ENCODE measurements at regions not wholly inside any gene's neighbourhood (a gene's known extent, or its start where the extent isn't known, plus 50 kb on each side); places are given as distances from the start of the nearest gene placed in this dataset.

DNA sequence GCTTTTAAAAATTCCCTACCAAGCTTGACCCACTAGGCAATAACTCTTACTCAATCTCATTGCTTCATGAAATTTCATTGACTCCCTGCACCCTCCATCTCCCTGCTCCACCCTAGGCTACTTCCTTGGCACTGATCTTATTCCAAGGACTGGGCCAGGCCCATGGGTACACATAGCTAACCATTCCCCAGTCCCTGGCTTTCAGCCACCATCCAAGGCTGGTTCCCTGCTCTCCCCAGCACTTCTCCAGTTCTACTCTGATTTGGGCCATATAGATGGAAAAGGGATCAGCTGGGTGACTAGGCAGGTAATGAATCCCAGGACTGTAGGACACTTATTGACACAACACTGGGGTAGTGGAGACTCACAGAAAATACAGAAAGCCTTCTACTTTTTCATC is 88.1 kb upstream of the NEO1 start:
- no peak for DNase-seq (ENCODE audit: insufficient read length, low spot score, missing footprints)
- no peaks in the 10 kb centered on the region for H4K20me1 ChIP-seq (ENCODE audit: insufficient read depth, low read length)
- no peaks in the 10 kb centered on the region for H3K9me3 ChIP-seq (ENCODE audit: low read depth, low read length)
- H3K27me3 ChIP-seq (ENCODE audit: insufficient read depth, low read length): no peaks in the 10 kb centered on the region
- H3K27ac ChIP-seq (ENCODE audit: low read depth, low read length): no peak overlapping the region
- no peaks in the 10 kb centered on the region for H3K79me2 ChIP-seq (ENCODE audit: insufficient read depth, low read length)
- no peaks in the 10 kb centered on the region for H3K4me1 ChIP-seq (ENCODE audit: insufficient read depth, low read length)
- H3K36me3 ChIP-seq (ENCODE audit: insufficient read depth, low read length): no peaks in the 10 kb centered on the region
- no peak overlapping the region for H3K4me3 ChIP-seq (ENCODE audit: insufficient read depth, low read length)
- TF ChIP-seq, protein P1, sequence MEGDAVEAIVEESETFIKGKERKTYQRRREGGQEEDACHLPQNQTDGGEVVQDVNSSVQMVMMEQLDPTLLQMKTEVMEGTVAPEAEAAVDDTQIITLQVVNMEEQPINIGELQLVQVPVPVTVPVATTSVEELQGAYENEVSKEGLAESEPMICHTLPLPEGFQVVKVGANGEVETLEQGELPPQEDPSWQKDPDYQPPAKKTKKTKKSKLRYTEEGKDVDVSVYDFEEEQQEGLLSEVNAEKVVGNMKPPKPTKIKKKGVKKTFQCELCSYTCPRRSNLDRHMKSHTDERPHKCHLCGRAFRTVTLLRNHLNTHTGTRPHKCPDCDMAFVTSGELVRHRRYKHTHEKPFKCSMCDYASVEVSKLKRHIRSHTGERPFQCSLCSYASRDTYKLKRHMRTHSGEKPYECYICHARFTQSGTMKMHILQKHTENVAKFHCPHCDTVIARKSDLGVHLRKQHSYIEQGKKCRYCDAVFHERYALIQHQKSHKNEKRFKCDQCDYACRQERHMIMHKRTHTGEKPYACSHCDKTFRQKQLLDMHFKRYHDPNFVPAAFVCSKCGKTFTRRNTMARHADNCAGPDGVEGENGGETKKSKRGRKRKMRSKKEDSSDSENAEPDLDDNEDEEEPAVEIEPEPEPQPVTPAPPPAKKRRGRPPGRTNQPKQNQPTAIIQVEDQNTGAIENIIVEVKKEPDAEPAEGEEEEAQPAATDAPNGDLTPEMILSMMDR (IDR thresholded peaks at IDR 0.05; ENCODE audit: extremely low read depth, low read depth, low read length): no peak
- H2AFZ ChIP-seq (ENCODE audit: low read length): no peak overlapping the region
- no peak overlapping the region for H3K4me2 ChIP-seq (ENCODE audit: insufficient read depth, low read length)

DNA sequence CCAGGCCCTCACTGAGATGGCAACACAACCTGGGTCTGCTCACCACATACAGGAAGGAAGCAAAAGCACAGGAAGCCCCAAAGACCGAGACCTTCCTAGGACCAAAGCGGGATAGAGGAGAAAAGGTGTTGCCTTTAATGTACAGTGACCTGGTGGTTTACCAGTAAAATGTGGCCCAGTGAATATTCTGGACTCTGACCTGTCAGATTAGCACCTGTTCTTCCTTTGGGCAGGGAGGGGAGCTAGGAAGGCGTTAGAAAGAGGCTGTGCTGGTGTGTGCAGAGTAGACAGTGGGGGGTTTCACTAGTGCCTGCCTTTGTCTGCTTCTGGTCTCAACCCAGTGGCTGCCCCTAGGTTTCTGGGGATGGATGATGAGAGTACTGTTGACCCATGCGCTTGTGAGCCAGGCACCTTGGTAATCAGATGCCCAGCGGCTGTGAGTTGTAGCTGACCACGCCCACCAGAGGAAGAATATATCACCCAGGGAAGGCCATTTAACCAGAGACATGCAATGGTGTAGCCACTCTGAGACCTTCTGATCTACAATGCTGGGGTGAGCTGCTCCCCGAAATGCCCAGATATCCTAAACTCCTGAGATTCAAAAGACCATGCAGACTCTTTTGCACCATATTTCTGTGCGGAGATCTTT is 90.1 kb upstream of the NEO1 start:
- no peaks in the 10 kb centered on the region for H3K9me3 ChIP-seq (ENCODE audit: low read depth, low read length)
- H3K27me3 ChIP-seq (ENCODE audit: insufficient read depth, low read length): no peaks in the 10 kb centered on the region
- TF ChIP-seq, protein P1 (IDR thresholded peaks at IDR 0.05; ENCODE audit: extremely low read depth, low read depth, low read length): no peak
- H3K27ac ChIP-seq (ENCODE audit: low read depth, low read length): no peak overlapping the region
- H3K79me2 ChIP-seq (ENCODE audit: insufficient read depth, low read length): no peaks in the 10 kb centered on the region
- no peak overlapping the region for H3K4me2 ChIP-seq (ENCODE audit: insufficient read depth, low read length)
- H3K4me3 ChIP-seq (ENCODE audit: insufficient read depth, low read length): no peak overlapping the region
- H2AFZ ChIP-seq (ENCODE audit: low read length): no peak overlapping the region
- H3K36me3 ChIP-seq (ENCODE audit: insufficient read depth, low read length): no peaks in the 10 kb centered on the region
- DNase-seq (ENCODE audit: insufficient read length, low spot score, missing footprints): no peak
- no peaks in the 10 kb centered on the region for H3K4me1 ChIP-seq (ENCODE audit: insufficient read depth, low read length)
- no peaks in the 10 kb centered on the region for H4K20me1 ChIP-seq (ENCODE audit: insufficient read depth, low read length)

DNA sequence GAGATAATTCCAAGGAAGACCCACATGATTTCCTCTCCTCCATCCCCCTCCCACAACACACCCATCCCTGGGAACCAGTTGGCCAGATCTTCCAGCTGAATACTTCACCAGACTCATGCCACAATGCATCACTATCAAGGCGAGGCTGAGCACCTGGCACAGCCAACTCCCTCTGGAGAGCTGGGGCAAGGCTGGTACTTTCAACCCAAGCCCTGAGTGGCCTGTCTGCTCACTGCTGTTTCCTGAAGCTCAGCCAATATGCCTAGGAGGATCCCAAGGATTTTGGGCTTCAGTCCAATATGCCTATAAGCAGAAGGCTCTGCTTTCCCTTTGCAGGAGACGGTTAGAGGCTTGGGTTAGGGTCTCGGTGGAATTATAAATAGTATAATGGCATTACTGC is 90.9 kb upstream of the NEO1 start:
- Histone ChIP-seq H3K27me3 (ENCODE audit: insufficient read depth, low read length) (no peaks in the 10 kb centered on the region), H2AFZ (ENCODE audit: low read length) (no peak overlapping the region), H3K4me1 (ENCODE audit: insufficient read depth, low read length) (no peaks in the 10 kb centered on the region), H3K79me2 (ENCODE audit: insufficient read depth, low read length) (no peaks in the 10 kb centered on the region), H3K4me2 (ENCODE audit: insufficient read depth, low read length) (no peak overlapping the region), H3K36me3 (ENCODE audit: insufficient read depth, low read length) (no peaks in the 10 kb centered on the region), H3K27ac (ENCODE audit: low read depth, low read length) (no peak overlapping the region), H3K4me3 (ENCODE audit: insufficient read depth, low read length) (no peak overlapping the region), H3K9me3 (ENCODE audit: low read depth, low read length) (no peaks in the 10 kb centered on the region), H4K20me1 (ENCODE audit: insufficient read depth, low read length) (no peaks in the 10 kb centered on the region)
- TF ChIP-seq, protein P1 (IDR thresholded peaks at IDR 0.05; ENCODE audit: extremely low read depth, low read depth, low read length): no peak
- DNase-seq (ENCODE audit: insufficient read length, low spot score, missing footprints): no peak

DNA sequence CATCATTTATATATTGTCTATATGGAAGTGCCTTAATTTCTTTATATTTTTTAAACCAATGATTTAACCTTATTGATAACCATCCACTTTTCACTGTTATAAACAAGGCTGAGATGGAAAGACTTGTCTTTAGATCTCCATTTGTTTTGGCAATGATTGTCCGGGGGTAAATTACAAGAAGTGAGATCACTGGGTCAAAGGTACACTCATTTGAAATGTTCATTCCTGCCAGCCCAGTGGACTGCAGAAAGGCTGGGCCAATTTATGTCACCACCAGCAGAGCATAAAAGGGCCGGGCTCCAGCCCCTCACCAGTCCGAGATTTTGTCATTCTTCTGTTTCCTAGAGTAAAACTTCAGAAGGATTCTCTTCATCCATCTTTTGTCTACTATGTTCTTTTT is 93.6 kb upstream of the NEO1 start:
- Histone ChIP-seq H3K9me3 (ENCODE audit: low read depth, low read length) (no peaks in the 10 kb centered on the region), H3K27me3 (ENCODE audit: insufficient read depth, low read length) (no peaks in the 10 kb centered on the region), H3K36me3 (ENCODE audit: insufficient read depth, low read length) (no peaks in the 10 kb centered on the region), H3K4me1 (ENCODE audit: insufficient read depth, low read length) (no peaks in the 10 kb centered on the region), H3K4me2 (ENCODE audit: insufficient read depth, low read length) (no peak overlapping the region), H3K4me3 (ENCODE audit: insufficient read depth, low read length) (no peak overlapping the region), H4K20me1 (ENCODE audit: insufficient read depth, low read length) (no peaks in the 10 kb centered on the region), H3K27ac (ENCODE audit: low read depth, low read length) (no peak overlapping the region), H2AFZ (ENCODE audit: low read length) (no peak overlapping the region), H3K79me2 (ENCODE audit: insufficient read depth, low read length) (no peaks in the 10 kb centered on the region)
- TF ChIP-seq, protein P1 (IDR thresholded peaks at IDR 0.05; ENCODE audit: extremely low read depth, low read depth, low read length): no peak
- DNase-seq (ENCODE audit: insufficient read length, low spot score, missing footprints): no peak
